HFFc6 (cell line): ENCODE measurements at regions not wholly inside any gene's neighbourhood (a gene's known extent, or its start where the extent isn't known, plus 50 kb on each side); places are given as distances from the start of the nearest gene placed in this dataset.

ENCODE experiments used
- DNase-seq: peaks from one replicate; pipeline ENCODE4 v3.0.0-alpha.2; 2018
- H3K27ac Mint-ChIP-seq: 2 replicates; pipeline ENCODE4 v1.8.0; 2020; ENCODE audit warnings: mild to moderate bottlenecking, mixed read lengths
- H3K27me3 Mint-ChIP-seq: 2 replicates; pipeline ENCODE4 v1.8.0; 2021; ENCODE audit warnings: mild to moderate bottlenecking, moderate library complexity, mixed read lengths; ENCODE audit not compliant: insufficient read depth
- H3K36me3 Mint-ChIP-seq: 2 replicates; pipeline ENCODE4 v1.8.0; 2021; ENCODE audit warnings: low read depth, mixed read lengths
- H3K4me1 Mint-ChIP-seq: 2 replicates; pipeline ENCODE4 v1.8.0; 2020; ENCODE audit warnings: low read depth, mixed read lengths
- H3K4me3 Mint-ChIP-seq: 2 replicates; pipeline ENCODE4 v1.8.0; 2020; ENCODE audit warnings: mild to moderate bottlenecking, moderate library complexity, mixed read lengths
- H3K9me3 Mint-ChIP-seq: 2 replicates; pipeline ENCODE4 v1.8.0; 2020; ENCODE audit warnings: mild to moderate bottlenecking, mixed read lengths
- TF ChIP-seq, protein P1 (sequence below): fragments of 200-600 bp; sonication (generic); IDR thresholded peaks from 2 replicates; pipeline ENCODE4 v1.5.0; 2021; ENCODE audit warnings: antibody characterized with exemption, mild to moderate bottlenecking

DNA sequence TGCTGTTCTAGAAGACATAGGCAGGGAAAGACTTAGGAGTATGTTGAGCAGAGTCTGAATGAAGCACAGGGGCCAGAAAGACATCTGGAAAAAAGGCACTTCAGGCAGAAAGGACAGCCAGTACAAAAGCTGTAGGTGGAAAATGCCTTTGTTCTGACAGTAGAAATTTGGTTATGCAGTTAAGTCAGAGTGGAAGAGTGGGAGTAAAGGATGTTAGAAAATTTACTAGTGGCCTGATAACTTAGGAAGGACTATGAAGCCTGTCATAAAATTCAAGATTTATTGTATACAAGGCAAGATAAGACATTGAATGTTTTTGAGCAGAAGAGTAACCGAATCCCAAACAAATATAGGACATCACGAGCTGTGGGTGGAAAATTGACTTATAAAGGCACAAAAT lies 987.9 kb downstream of the PLA2G4A start:
- no peaks in the 10 kb centered on the region for H3K36me3 Mint-ChIP-seq
- peaks cover 19% of the 10 kb centered on the region for H3K9me3 Mint-ChIP-seq
- H3K4me1 Mint-ChIP-seq = no peaks in the 10 kb centered on the region
- TF ChIP-seq, protein P1, sequence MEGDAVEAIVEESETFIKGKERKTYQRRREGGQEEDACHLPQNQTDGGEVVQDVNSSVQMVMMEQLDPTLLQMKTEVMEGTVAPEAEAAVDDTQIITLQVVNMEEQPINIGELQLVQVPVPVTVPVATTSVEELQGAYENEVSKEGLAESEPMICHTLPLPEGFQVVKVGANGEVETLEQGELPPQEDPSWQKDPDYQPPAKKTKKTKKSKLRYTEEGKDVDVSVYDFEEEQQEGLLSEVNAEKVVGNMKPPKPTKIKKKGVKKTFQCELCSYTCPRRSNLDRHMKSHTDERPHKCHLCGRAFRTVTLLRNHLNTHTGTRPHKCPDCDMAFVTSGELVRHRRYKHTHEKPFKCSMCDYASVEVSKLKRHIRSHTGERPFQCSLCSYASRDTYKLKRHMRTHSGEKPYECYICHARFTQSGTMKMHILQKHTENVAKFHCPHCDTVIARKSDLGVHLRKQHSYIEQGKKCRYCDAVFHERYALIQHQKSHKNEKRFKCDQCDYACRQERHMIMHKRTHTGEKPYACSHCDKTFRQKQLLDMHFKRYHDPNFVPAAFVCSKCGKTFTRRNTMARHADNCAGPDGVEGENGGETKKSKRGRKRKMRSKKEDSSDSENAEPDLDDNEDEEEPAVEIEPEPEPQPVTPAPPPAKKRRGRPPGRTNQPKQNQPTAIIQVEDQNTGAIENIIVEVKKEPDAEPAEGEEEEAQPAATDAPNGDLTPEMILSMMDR = no peak
- H3K27me3 Mint-ChIP-seq = no peaks in the 10 kb centered on the region; the same call in 1 of the 2 replicates
- no peak overlapping the region for H3K4me3 Mint-ChIP-seq
- H3K27ac Mint-ChIP-seq = no peak overlapping the region
- no peak for DNase-seq

- Mint-ChIP-seq H3K4me3 (no peak overlapping the region), H3K4me1 (no peaks in the 10 kb centered on the region), H3K9me3 (peaks cover 23% of the 10 kb centered on the region), H3K27ac (no peak overlapping the region), H3K36me3 (no peaks in the 10 kb centered on the region), H3K27me3 (no peaks in the 10 kb centered on the region; the same call in 1 of the 2 replicates)
- TF ChIP-seq, protein P1 = no peak
- no peak for DNase-seq
Observed at GRCh38 chr1:187817782-187818181, 989.0 kb downstream of the PLA2G4A start.

DNA sequence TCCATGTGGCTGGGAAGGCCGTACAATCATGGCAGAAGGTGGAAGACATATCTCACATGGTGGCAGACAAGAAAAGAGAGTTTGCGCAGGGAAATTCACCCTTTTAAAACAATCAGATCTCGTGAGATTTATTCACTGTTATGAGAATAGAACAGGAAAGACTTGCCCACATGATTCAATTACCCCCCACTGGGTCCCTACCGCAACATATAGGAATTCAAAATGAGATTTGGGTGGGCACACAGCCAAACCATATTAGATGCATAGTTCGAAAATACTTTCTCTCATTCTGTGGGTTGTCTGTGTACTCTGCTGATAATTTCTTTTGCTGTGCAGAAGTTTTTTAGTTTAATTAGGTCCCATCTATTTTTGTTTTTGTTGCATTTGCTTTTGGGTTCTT lies 990.3 kb downstream of the PLA2G4A start:
- no peak for DNase-seq
- TF ChIP-seq, protein P1 = no peak
- no peaks in the 10 kb centered on the region for H3K4me1 Mint-ChIP-seq
- H3K36me3 Mint-ChIP-seq = no peaks in the 10 kb centered on the region
- no peaks in the 10 kb centered on the region; the same call in 1 of the 2 replicates for H3K27me3 Mint-ChIP-seq
- H3K27ac Mint-ChIP-seq = no peak overlapping the region
- peaks cover 27% of the 10 kb centered on the region for H3K9me3 Mint-ChIP-seq
- no peak overlapping the region for H3K4me3 Mint-ChIP-seq

GRCh38 chr1:187836557-187836956 lies 1007.8 kb downstream of the PLA2G4A start:
- peaks cover 11% of the 10 kb centered on the region for H3K9me3 Mint-ChIP-seq
- DNase-seq = no peak
- H3K36me3 Mint-ChIP-seq = no peaks in the 10 kb centered on the region
- no peaks in the 10 kb centered on the region for H3K4me1 Mint-ChIP-seq
- H3K27ac Mint-ChIP-seq = no peak overlapping the region
- TF ChIP-seq, protein P1 = no peak
- H3K4me3 Mint-ChIP-seq = no peak overlapping the region
- H3K27me3 Mint-ChIP-seq = no peaks in the 10 kb centered on the region

- DNase-seq = no peak
- TF ChIP-seq, protein P1 = no peak
- Mint-ChIP-seq H3K4me3 (no peak overlapping the region), H3K36me3 (no peaks in the 10 kb centered on the region), H3K4me1 (no peaks in the 10 kb centered on the region), H3K27ac (no peak overlapping the region), H3K9me3 (peaks cover 7% of the 10 kb centered on the region), H3K27me3 (no peaks in the 10 kb centered on the region)
Observed at GRCh38 chr1:187837787-187838186, 1009.0 kb downstream of the PLA2G4A start.
